ENCODE measurements at regions not wholly inside any gene's neighbourhood (a gene's known extent, or its start where the extent isn't known, plus 50 kb on each side); places are given as distances from the start of the nearest gene placed in this dataset.

GRCh38 chr5:115463983-115464382 is 80.6 kb downstream of the FEM1C start:
- Histone ChIP-seq H4K20me1 (ENCODE audit: insufficient read depth, low read length) (no peaks in the 10 kb centered on the region), H3F3A (ENCODE audit: insufficient read depth, low read length) (no peaks in the 10 kb centered on the region), H3K4me1 (ENCODE audit: insufficient read depth, low read length, severe bottlenecking) (no peaks in the 10 kb centered on the region), H3K9me2 (ENCODE audit: low read depth, low read length) (no peaks in the 10 kb centered on the region), H3K27ac (ENCODE audit: low read depth, low read length, poor library complexity, severe bottlenecking) (no peak overlapping the region), H3K36me3 (ENCODE audit: insufficient read depth, low read length) (no peaks in the 10 kb centered on the region), H3K9ac (ENCODE audit: low read length) (no peak overlapping the region), H3K4me3 (ENCODE audit: low read depth, low read length, poor library complexity, severe bottlenecking) (no peak overlapping the region), H3K4me2 (ENCODE audit: low read length) (no peak overlapping the region), H3K79me2 (ENCODE audit: insufficient read depth, low read length) (no peaks in the 10 kb centered on the region), H3K9me3 (ENCODE audit: low read length) (no peaks in the 10 kb centered on the region), H3K27me3 (ENCODE audit: insufficient read depth, low read length) (no peaks in the 10 kb centered on the region; the same call in 1 of the 2 replicates), H2AFZ (ENCODE audit: low read length) (no peak overlapping the region)
- TF ChIP-seq EZH2 (IDR thresholded peaks at IDR 0.05; ENCODE audit: borderline replicate concordance, low read length): no peak
- no peak for TF ChIP-seq CTCF (IDR thresholded peaks at IDR 0.05; ENCODE audit: low read length)

- Histone ChIP-seq H3K9me2 (ENCODE audit: low read depth, low read length) (no peaks in the 10 kb centered on the region), H3K4me2 (ENCODE audit: low read length) (no peak overlapping the region), H3K79me2 (ENCODE audit: insufficient read depth, low read length) (no peaks in the 10 kb centered on the region), H3K4me3 (ENCODE audit: low read depth, low read length, poor library complexity, severe bottlenecking) (no peak overlapping the region), H3K4me1 (ENCODE audit: insufficient read depth, low read length, severe bottlenecking) (no peaks in the 10 kb centered on the region), H3K9ac (ENCODE audit: low read length) (no peak overlapping the region), H3K27ac (ENCODE audit: low read depth, low read length, poor library complexity, severe bottlenecking) (no peak overlapping the region), H2AFZ (ENCODE audit: low read length) (no peak overlapping the region), H3K9me3 (ENCODE audit: low read length) (no peaks in the 10 kb centered on the region), H3K27me3 (ENCODE audit: insufficient read depth, low read length) (no peaks in the 10 kb centered on the region; the same call in 1 of the 2 replicates), H3K36me3 (ENCODE audit: insufficient read depth, low read length) (no peaks in the 10 kb centered on the region), H3F3A (ENCODE audit: insufficient read depth, low read length) (no peaks in the 10 kb centered on the region), H4K20me1 (ENCODE audit: insufficient read depth, low read length) (no peaks in the 10 kb centered on the region)
- TF ChIP-seq CTCF (IDR thresholded peaks at IDR 0.05; ENCODE audit: low read length): no peak
- TF ChIP-seq EZH2 (IDR thresholded peaks at IDR 0.05; ENCODE audit: borderline replicate concordance, low read length): no peak
These were observed 82.9 kb downstream of the FEM1C start for GRCh38 chr5:115461506-115462290.

GRCh38 chr5:115461093-115461492 is 83.5 kb downstream of the FEM1C start:
- no peak overlapping the region for H3K4me2 ChIP-seq (ENCODE audit: low read length)
- H4K20me1 ChIP-seq (ENCODE audit: insufficient read depth, low read length): no peaks in the 10 kb centered on the region
- no peak overlapping the region for H3K9ac ChIP-seq (ENCODE audit: low read length)
- no peaks in the 10 kb centered on the region for H3K4me1 ChIP-seq (ENCODE audit: insufficient read depth, low read length, severe bottlenecking)
- H3K27ac ChIP-seq (ENCODE audit: low read depth, low read length, poor library complexity, severe bottlenecking): no peak overlapping the region
- no peak overlapping the region for H2AFZ ChIP-seq (ENCODE audit: low read length)
- H3K9me3 ChIP-seq (ENCODE audit: low read length): no peaks in the 10 kb centered on the region
- no peaks in the 10 kb centered on the region for H3K79me2 ChIP-seq (ENCODE audit: insufficient read depth, low read length)
- H3K36me3 ChIP-seq (ENCODE audit: insufficient read depth, low read length): no peaks in the 10 kb centered on the region
- no peak for TF ChIP-seq EZH2 (IDR thresholded peaks at IDR 0.05; ENCODE audit: borderline replicate concordance, low read length)
- TF ChIP-seq CTCF (IDR thresholded peaks at IDR 0.05; ENCODE audit: low read length): no peak
- no peaks in the 10 kb centered on the region for H3K9me2 ChIP-seq (ENCODE audit: low read depth, low read length)
- no peaks in the 10 kb centered on the region for H3F3A ChIP-seq (ENCODE audit: insufficient read depth, low read length)
- no peak overlapping the region for H3K4me3 ChIP-seq (ENCODE audit: low read depth, low read length, poor library complexity, severe bottlenecking)
- H3K27me3 ChIP-seq (ENCODE audit: insufficient read depth, low read length): no peaks in the 10 kb centered on the region; the same call in 1 of the 2 replicates

Data from OCI-LY1 (cell line).